Neural crest cell (in vitro differentiated cells): ENCODE measurements at regions not wholly inside any gene's neighbourhood (a gene's known extent, or its start where the extent isn't known, plus 50 kb on each side); places are given as distances from the start of the nearest gene placed in this dataset.

Experiments
- DNase-seq: peaks from one replicate; pipeline ENCODE4 v3.0.0; 2021; ENCODE audit warnings: low read depth, mixed read lengths, low spot score
- H3K27ac Mint-ChIP-seq: one replicate; pipeline ENCODE4 v1.8.0; 2021; ENCODE audit warnings: mild to moderate bottlenecking, mixed read lengths; ENCODE audit not compliant: unreplicated experiment
- H3K27me3 Mint-ChIP-seq: 2 replicates; pipeline ENCODE4 v1.8.0; 2021; ENCODE audit warnings: low read depth, mild to moderate bottlenecking, mixed read lengths
- H3K36me3 Mint-ChIP-seq: 2 replicates; pipeline ENCODE4 v1.8.0; 2021; ENCODE audit warnings: low read depth, mild to moderate bottlenecking, mixed read lengths
- H3K4me1 Mint-ChIP-seq: 2 replicates; pipeline ENCODE4 v1.8.0; 2021; ENCODE audit warnings: mixed read lengths
- H3K4me3 Mint-ChIP-seq: one replicate; pipeline ENCODE4 v1.8.0; 2021; ENCODE audit warnings: mild to moderate bottlenecking, mixed read lengths
- H3K9me3 Mint-ChIP-seq: 2 replicates; pipeline ENCODE4 v1.8.0; 2021; ENCODE audit warnings: mixed read lengths
- TF ChIP-seq, protein P1 (sequence below): fragments of 200-600 bp; sonication (generic); conservative IDR thresholded peaks from 2 replicates; pipeline ENCODE4 v1.5.0; 2021; ENCODE audit warnings: antibody characterized with exemption, mild to moderate bottlenecking

DNA sequence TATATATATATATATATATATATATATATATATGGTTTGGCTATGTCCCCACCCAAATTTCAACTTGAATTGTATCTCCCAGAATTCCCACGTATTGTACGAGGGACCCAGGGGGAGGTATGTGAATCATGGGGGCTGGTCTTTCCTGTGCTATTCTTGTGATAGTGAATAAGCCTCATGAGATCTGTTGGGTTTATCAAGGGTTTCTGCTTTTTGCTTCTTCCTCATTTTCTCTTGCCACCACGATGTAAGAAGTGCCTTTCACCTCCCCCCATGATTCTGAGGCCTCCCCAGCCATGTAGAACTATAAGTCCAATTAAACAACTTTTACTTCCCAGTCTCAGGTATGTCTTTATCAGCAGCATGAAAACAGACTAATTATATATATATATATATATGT lies 52.3 kb upstream of the ADAMTS2 start:
- Mint-ChIP-seq H3K9me3 (peaks cover 10% of the 10 kb centered on the region), H3K27ac (no peak overlapping the region), H3K4me3 (no peak overlapping the region), H3K27me3 (peaks cover 4% of the 10 kb centered on the region), H3K36me3 (peaks cover 8% of the 10 kb centered on the region), H3K4me1 (no peaks in the 10 kb centered on the region)
- no peak for DNase-seq
- TF ChIP-seq, protein P1, sequence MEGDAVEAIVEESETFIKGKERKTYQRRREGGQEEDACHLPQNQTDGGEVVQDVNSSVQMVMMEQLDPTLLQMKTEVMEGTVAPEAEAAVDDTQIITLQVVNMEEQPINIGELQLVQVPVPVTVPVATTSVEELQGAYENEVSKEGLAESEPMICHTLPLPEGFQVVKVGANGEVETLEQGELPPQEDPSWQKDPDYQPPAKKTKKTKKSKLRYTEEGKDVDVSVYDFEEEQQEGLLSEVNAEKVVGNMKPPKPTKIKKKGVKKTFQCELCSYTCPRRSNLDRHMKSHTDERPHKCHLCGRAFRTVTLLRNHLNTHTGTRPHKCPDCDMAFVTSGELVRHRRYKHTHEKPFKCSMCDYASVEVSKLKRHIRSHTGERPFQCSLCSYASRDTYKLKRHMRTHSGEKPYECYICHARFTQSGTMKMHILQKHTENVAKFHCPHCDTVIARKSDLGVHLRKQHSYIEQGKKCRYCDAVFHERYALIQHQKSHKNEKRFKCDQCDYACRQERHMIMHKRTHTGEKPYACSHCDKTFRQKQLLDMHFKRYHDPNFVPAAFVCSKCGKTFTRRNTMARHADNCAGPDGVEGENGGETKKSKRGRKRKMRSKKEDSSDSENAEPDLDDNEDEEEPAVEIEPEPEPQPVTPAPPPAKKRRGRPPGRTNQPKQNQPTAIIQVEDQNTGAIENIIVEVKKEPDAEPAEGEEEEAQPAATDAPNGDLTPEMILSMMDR = no peak
